Mesenteric fat pad (tissue), 1 donor: ENCODE measurements at regions not wholly inside any gene's neighbourhood (a gene's known extent, or its start where the extent isn't known, plus 50 kb on each side); places are given as distances from the start of the nearest gene placed in this dataset.
"Not testable (repeated sequence)": the region's sequence is repeated elsewhere in the genome, so short reads cannot be mapped to it uniquely, and the experiment has no call there.

Source experiments
- DNase-seq: peaks from one replicate; pipeline ENCODE4 v3.0.0-alpha.2; 2020; ENCODE audit warnings: low spot score
- donor health status: DM: yes; HTN: yes; CAD: no.

GRCh38 chrX:96183843-96184242 is 500.8 kb upstream of the DIAPH2 start:
- no peak for DNase-seq

- no peak for DNase-seq
Observed at GRCh38 chrX:96204928-96205327, 479.7 kb upstream of the DIAPH2 start.

DNA sequence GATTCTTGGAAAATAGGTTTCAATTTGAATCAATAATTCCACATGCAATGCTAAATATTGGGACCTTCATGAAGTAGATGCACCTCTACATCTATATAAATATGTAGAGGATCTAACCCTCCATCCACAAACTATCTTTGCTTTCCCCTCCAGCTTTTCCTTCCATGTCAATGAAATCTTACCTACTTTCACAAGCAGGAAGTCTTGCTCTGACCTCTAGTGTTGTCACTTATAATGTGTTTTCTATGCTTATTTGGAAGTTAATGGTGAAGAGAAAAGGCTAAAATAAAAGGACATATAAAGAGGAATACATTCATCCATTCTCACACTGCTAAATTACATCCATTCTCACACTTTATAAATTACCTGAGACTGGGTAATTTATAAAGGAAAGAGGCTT is 472.7 kb upstream of the DIAPH2 start:
- no peak for DNase-seq

GRCh38 chrX:96214681-96215080 is 470.0 kb upstream of the DIAPH2 start:
- DNase-seq, result not testable (repeated sequence)

DNA sequence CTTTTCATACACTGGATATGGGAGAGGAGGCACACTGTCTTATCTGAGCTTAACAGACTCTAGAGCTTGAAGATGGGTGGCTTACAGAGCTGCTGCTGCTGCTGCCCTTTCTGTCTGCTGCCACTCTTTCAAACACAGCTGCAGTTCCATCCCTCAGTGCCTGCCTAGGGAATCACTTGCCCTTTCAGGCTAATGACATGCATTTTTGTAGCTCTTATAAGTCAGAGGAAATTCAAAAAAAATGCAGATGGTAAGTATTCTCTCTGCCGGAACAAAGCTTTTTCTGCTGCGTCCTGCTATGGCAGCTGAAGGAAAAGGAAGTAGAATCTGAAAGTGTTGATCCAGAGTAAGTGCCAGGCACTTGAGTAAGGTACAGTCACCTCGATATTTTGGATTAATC is 460.4 kb upstream of the DIAPH2 start:
- no peak for DNase-seq

DNA sequence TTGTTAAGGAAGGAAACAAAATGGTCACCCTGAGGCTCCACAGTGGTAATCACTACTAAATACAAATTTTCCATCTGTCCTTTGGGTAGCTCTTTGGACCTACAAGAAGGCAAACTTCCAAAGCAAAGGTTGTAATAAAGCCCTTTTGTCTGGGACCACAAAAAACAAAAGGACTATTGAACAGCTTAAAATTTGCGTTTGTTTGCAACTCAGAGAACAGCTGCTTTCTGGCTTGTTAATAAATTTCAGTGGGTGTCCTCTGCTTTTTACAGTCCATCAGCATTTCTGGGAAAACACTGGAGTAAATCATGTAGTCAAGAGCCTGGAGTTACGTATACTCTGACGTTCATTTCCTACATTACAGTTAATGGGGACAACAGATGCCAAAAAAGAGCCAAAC is 439.7 kb upstream of the DIAPH2 start:
- DNase-seq, result no peak

GRCh38 chrX:96246436-96246835 is 438.2 kb upstream of the DIAPH2 start:
- DNase-seq, result no peak
